Mucosa of rectum (tissue), 2 donors: ENCODE measurements at regions not wholly inside any gene's neighbourhood (a gene's known extent, or its start where the extent isn't known, plus 50 kb on each side); places are given as distances from the start of the nearest gene placed in this dataset.

Source experiments
- H3K27ac ChIP-seq, 2 donors: one replicate each; pipeline ENCODE4 v1.7.0; 2013; ENCODE audit warnings: inconsistent platforms in 2 of 2, low read depth in 2 of 2, low read length in 2 of 2
- H3K27me3 ChIP-seq, 2 donors: one replicate each; pipeline ENCODE4 v1.7.0; 2013; ENCODE audit warnings: low read length in 2 of 2; ENCODE audit not compliant: control insufficient read depth in 2 of 2, insufficient read depth in 2 of 2
- H3K36me3 ChIP-seq, 2 donors: one replicate each; pipeline ENCODE4 v1.7.0; 2013; ENCODE audit warnings: low read length in 2 of 2; ENCODE audit not compliant: control insufficient read depth in 2 of 2, insufficient read depth in 2 of 2
- H3K4me1 ChIP-seq, 2 donors: one replicate each; pipeline ENCODE4 v1.7.0; 2013; ENCODE audit warnings: low read length in 2 of 2, mild to moderate bottlenecking in 1 of 2; ENCODE audit not compliant: control insufficient read depth in 2 of 2, insufficient read depth in 2 of 2
- H3K4me3 ChIP-seq, 2 donors: one replicate each; pipeline ENCODE4 v1.7.0; 2013; ENCODE audit warnings: low read length in 2 of 2
- H3K9ac ChIP-seq, 2 donors: one replicate each; pipeline ENCODE4 v1.7.0; 2013; ENCODE audit warnings: low read length in 2 of 2, low read depth in 1 of 2, mild to moderate bottlenecking in 1 of 2
- H3K9me3 ChIP-seq, 2 donors: one replicate each; pipeline ENCODE4 v1.7.0; 2013; ENCODE audit warnings: low read length in 2 of 2; ENCODE audit not compliant: control insufficient read depth in 2 of 2
- donor health status: healthy.
- donor health status: Normal muscosa, but diverticular disease.

- H3K27ac ChIP-seq: no peak overlapping the region
- peaks cover 3 to 7% of the 10 kb centered on the region in 2 donors for H3K4me1 ChIP-seq
- H3K4me3 ChIP-seq: no peak overlapping the region
- no peaks in the 10 kb centered on the region for H3K36me3 ChIP-seq
- H3K27me3 ChIP-seq: no peaks in the 10 kb centered on the region
- no peaks in the 10 kb centered on the region for H3K9me3 ChIP-seq
- H3K9ac ChIP-seq: no peak overlapping the region
These were observed 288.2 kb upstream of the ZMIZ1 start for GRCh38 chr10:78780551-78780961.

- Histone ChIP-seq H3K27ac (no peak overlapping the region), H3K4me3 (no peak overlapping the region), H3K9me3 (no peaks in the 10 kb centered on the region), H3K4me1 (peaks cover 3 to 7% of the 10 kb centered on the region in 2 donors), H3K9ac (no peak overlapping the region), H3K27me3 (no peaks in the 10 kb centered on the region), H3K36me3 (no peaks in the 10 kb centered on the region)
These were observed 287.4 kb upstream of the ZMIZ1 start for GRCh38 chr10:78781251-78781913.

GRCh38 chr10:78781991-78782390 is 286.8 kb upstream of the ZMIZ1 start:
- peaks cover 3% of the 10 kb centered on the region in 2 donors for H3K4me1 ChIP-seq
- no peaks in the 10 kb centered on the region for H3K27me3 ChIP-seq
- no peak overlapping the region for H3K4me3 ChIP-seq
- H3K9me3 ChIP-seq: no peaks in the 10 kb centered on the region
- no peaks in the 10 kb centered on the region for H3K36me3 ChIP-seq
- no peak overlapping the region for H3K27ac ChIP-seq
- H3K9ac ChIP-seq: no peak overlapping the region

- Histone ChIP-seq H3K27me3 (no peaks in the 10 kb centered on the region), H3K9me3 (no peaks in the 10 kb centered on the region), H3K9ac (no peak overlapping the region), H3K27ac (no peak overlapping the region), H3K4me3 (no peak overlapping the region), H3K36me3 (no peaks in the 10 kb centered on the region), H3K4me1 (no peaks in the 10 kb centered on the region)
These were observed 286.3 kb upstream of the ZMIZ1 start for GRCh38 chr10:78782441-78782840.

GRCh38 chr10:78783753-78784152 is 285.0 kb upstream of the ZMIZ1 start:
- H3K27ac ChIP-seq: no peak overlapping the region
- H3K9ac ChIP-seq: no peak overlapping the region
- H3K36me3 ChIP-seq: no peaks in the 10 kb centered on the region
- H3K9me3 ChIP-seq: no peaks in the 10 kb centered on the region
- no peaks in the 10 kb centered on the region for H3K4me1 ChIP-seq
- no peak overlapping the region for H3K4me3 ChIP-seq
- no peaks in the 10 kb centered on the region for H3K27me3 ChIP-seq

GRCh38 chr10:78784546-78784945 is 284.2 kb upstream of the ZMIZ1 start:
- Histone ChIP-seq H3K9ac (no peak overlapping the region), H3K27me3 (no peaks in the 10 kb centered on the region), H3K27ac (no peak overlapping the region), H3K4me3 (no peak overlapping the region), H3K36me3 (no peaks in the 10 kb centered on the region), H3K9me3 (no peaks in the 10 kb centered on the region), H3K4me1 (no peaks in the 10 kb centered on the region)

- Histone ChIP-seq H3K9me3 (no peaks in the 10 kb centered on the region), H3K9ac (no peak overlapping the region), H3K4me3 (no peak overlapping the region), H3K36me3 (no peaks in the 10 kb centered on the region), H3K27me3 (no peaks in the 10 kb centered on the region), H3K4me1 (no peaks in the 10 kb centered on the region), H3K27ac (no peak overlapping the region)
These were observed 283.7 kb upstream of the ZMIZ1 start for GRCh38 chr10:78785066-78785465.

GRCh38 chr10:78785991-78786390 is 282.8 kb upstream of the ZMIZ1 start:
- H3K9me3 ChIP-seq: no peaks in the 10 kb centered on the region
- no peaks in the 10 kb centered on the region for H3K27me3 ChIP-seq
- no peak overlapping the region for H3K4me3 ChIP-seq
- H3K9ac ChIP-seq: no peak overlapping the region
- no peaks in the 10 kb centered on the region for H3K4me1 ChIP-seq
- H3K27ac ChIP-seq: no peak overlapping the region
- no peaks in the 10 kb centered on the region for H3K36me3 ChIP-seq

- H3K27me3 ChIP-seq: no peaks in the 10 kb centered on the region
- no peak overlapping the region for H3K9ac ChIP-seq
- H3K9me3 ChIP-seq: no peaks in the 10 kb centered on the region
- no peaks in the 10 kb centered on the region for H3K4me1 ChIP-seq
- H3K4me3 ChIP-seq: no peak overlapping the region
- H3K27ac ChIP-seq: no peak overlapping the region
- no peaks in the 10 kb centered on the region for H3K36me3 ChIP-seq
These were observed 281.6 kb upstream of the ZMIZ1 start for GRCh38 chr10:78787125-78787524.

- Histone ChIP-seq H3K36me3 (no peaks in the 10 kb centered on the region), H3K27me3 (no peaks in the 10 kb centered on the region), H3K4me3 (no peak overlapping the region), H3K27ac (no peak overlapping the region), H3K4me1 (no peaks in the 10 kb centered on the region), H3K9me3 (no peaks in the 10 kb centered on the region), H3K9ac (no peak overlapping the region)
These were observed 273.9 kb upstream of the ZMIZ1 start for GRCh38 chr10:78794736-78795455.
